ENCODE measurements at regions not wholly inside any gene's neighbourhood (a gene's known extent, or its start where the extent isn't known, plus 50 kb on each side); places are given as distances from the start of the nearest gene placed in this dataset.

DNA sequence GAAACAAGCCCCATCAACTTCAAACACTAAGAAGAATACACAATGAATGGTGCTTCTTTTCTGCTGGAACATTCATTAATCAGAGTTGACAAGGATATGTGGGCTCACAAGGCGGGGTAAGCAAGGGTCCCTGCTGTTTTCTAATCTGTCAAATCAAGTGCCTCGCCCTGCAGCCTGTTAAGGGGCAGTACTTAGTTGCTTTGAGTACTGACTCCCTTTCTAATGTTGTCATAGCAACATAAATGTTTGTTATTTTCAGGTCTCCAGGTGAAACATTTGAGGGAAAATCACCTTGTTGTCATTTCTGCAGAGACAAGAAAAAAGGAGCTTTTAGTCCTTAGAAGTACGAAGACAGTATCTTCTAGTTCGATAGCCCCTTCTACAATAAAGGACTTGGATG lies 284.7 kb upstream of the PKDCC start:
- H3K27me3 ChIP-seq (replicated peaks; ENCODE audit: insufficient read depth, low read length) = no peaks in the 10 kb centered on the region
- H3K4me3 ChIP-seq (ENCODE audit: low read length) = no peak overlapping the region
- no peak for DNase-seq
- no peaks in the 10 kb centered on the region for H3K9me2 ChIP-seq (replicated peaks; ENCODE audit: insufficient read depth, low read length)
- H3K27ac ChIP-seq (ENCODE audit: low read length) = no peak overlapping the region
- TF ChIP-seq EZH2 (optimal IDR thresholded peaks at IDR 0.05; ENCODE audit: low read depth, low read length) = no peak
- TF ChIP-seq EZH2phosphoT487 (IDR thresholded peaks at IDR 0.05; ENCODE audit: low read length) = no peak
- TF ChIP-seq CTCF (IDR thresholded peaks at IDR 0.05; ENCODE audit: low read length) = no peak
- no peaks in the 10 kb centered on the region for H3K4me1 ChIP-seq (ENCODE audit: low read length)
- H3F3A ChIP-seq (ENCODE audit: insufficient read depth, low read length) = no peaks in the 10 kb centered on the region
- H3K9ac ChIP-seq (ENCODE audit: low read length) = no peak overlapping the region
- H2AFZ ChIP-seq (ENCODE audit: low read length) = no peak overlapping the region
- no peaks in the 10 kb centered on the region for H4K20me1 ChIP-seq (ENCODE audit: insufficient read depth, low read length)
- H3K36me3 ChIP-seq (replicated peaks; ENCODE audit: insufficient read depth, low read length) = no peaks in the 10 kb centered on the region
- no peak overlapping the region for H3K4me2 ChIP-seq (ENCODE audit: low read depth, low read length)
- H3K79me2 ChIP-seq (ENCODE audit: low read length) = no peaks in the 10 kb centered on the region
- H3K9me3 ChIP-seq (replicated peaks; ENCODE audit: insufficient read depth, low read length) = no peaks in the 10 kb centered on the region

DNA sequence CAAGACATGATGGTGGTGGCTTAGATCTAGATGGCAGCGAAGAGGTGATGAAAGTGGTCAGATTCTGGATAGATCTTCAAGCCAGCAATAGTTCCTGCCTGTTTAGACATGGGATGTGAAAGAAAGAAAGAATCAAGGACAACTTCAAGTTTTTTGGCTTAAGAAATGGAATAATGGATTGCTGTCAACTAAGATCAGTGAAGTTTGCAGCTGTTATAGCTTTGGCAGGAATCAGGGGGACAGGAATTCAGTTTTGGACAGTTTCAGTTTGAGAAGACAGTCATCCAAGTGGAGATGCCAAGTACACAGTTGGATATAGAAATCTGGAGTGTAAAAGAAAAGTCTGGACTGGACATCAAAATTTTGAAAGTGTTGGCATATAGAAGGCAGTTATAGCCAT lies 283.7 kb upstream of the PKDCC start:
- no peak for TF ChIP-seq CTCF (IDR thresholded peaks at IDR 0.05; ENCODE audit: low read length)
- no peak for TF ChIP-seq EZH2phosphoT487 (IDR thresholded peaks at IDR 0.05; ENCODE audit: low read length)
- no peak for TF ChIP-seq EZH2 (optimal IDR thresholded peaks at IDR 0.05; ENCODE audit: low read depth, low read length)
- Histone ChIP-seq H3K9me2 (replicated peaks; ENCODE audit: insufficient read depth, low read length) (no peaks in the 10 kb centered on the region), H3K27me3 (replicated peaks; ENCODE audit: insufficient read depth, low read length) (no peaks in the 10 kb centered on the region), H3K9me3 (replicated peaks; ENCODE audit: insufficient read depth, low read length) (no peaks in the 10 kb centered on the region), H3K79me2 (ENCODE audit: low read length) (no peaks in the 10 kb centered on the region), H3K4me1 (ENCODE audit: low read length) (no peaks in the 10 kb centered on the region), H3K27ac (ENCODE audit: low read length) (no peak overlapping the region), H2AFZ (ENCODE audit: low read length) (no peak overlapping the region), H3F3A (ENCODE audit: insufficient read depth, low read length) (no peaks in the 10 kb centered on the region), H3K9ac (ENCODE audit: low read length) (no peak overlapping the region), H3K36me3 (replicated peaks; ENCODE audit: insufficient read depth, low read length) (no peaks in the 10 kb centered on the region), H3K4me2 (ENCODE audit: low read depth, low read length) (no peak overlapping the region), H4K20me1 (ENCODE audit: insufficient read depth, low read length) (no peaks in the 10 kb centered on the region), H3K4me3 (ENCODE audit: low read length) (no peak overlapping the region)
- no peak for DNase-seq

GRCh38 chr2:41764919-41765318 lies 282.9 kb upstream of the PKDCC start:
- H3F3A ChIP-seq (ENCODE audit: insufficient read depth, low read length) = no peaks in the 10 kb centered on the region
- H3K27me3 ChIP-seq (replicated peaks; ENCODE audit: insufficient read depth, low read length) = no peaks in the 10 kb centered on the region
- no peak overlapping the region for H2AFZ ChIP-seq (ENCODE audit: low read length)
- no peak overlapping the region for H3K4me3 ChIP-seq (ENCODE audit: low read length)
- H3K36me3 ChIP-seq (replicated peaks; ENCODE audit: insufficient read depth, low read length) = no peaks in the 10 kb centered on the region
- H3K9ac ChIP-seq (ENCODE audit: low read length) = no peak overlapping the region
- H3K9me2 ChIP-seq (replicated peaks; ENCODE audit: insufficient read depth, low read length) = no peaks in the 10 kb centered on the region
- no peak for DNase-seq
- no peak overlapping the region for H3K27ac ChIP-seq (ENCODE audit: low read length)
- no peaks in the 10 kb centered on the region for H3K9me3 ChIP-seq (replicated peaks; ENCODE audit: insufficient read depth, low read length)
- H3K4me1 ChIP-seq (ENCODE audit: low read length) = no peaks in the 10 kb centered on the region
- H3K4me2 ChIP-seq (ENCODE audit: low read depth, low read length) = no peak overlapping the region
- TF ChIP-seq CTCF (IDR thresholded peaks at IDR 0.05; ENCODE audit: low read length) (no peak), EZH2phosphoT487 (IDR thresholded peaks at IDR 0.05; ENCODE audit: low read length) (no peak), EZH2 (optimal IDR thresholded peaks at IDR 0.05; ENCODE audit: low read depth, low read length) (no peak)
- no peaks in the 10 kb centered on the region for H3K79me2 ChIP-seq (ENCODE audit: low read length)
- no peaks in the 10 kb centered on the region for H4K20me1 ChIP-seq (ENCODE audit: insufficient read depth, low read length)

Data from MM.1S (cell line).